Panc1 (cell line): ENCODE measurements at regions not wholly inside any gene's neighbourhood (a gene's known extent, or its start where the extent isn't known, plus 50 kb on each side); places are given as distances from the start of the nearest gene placed in this dataset.

ENCODE experiments used
- POLR2AphosphoS5 ChIP-seq: IDR thresholded peaks from 2 replicates; pipeline ENCODE4 v1.6.1; 2012; ENCODE audit warnings: mild to moderate bottlenecking, low read depth, low read length, moderate library complexity
- TF ChIP-seq, protein P1 (sequence below): fragments of 450-650 bp; IDR thresholded peaks from 2 replicates; pipeline ENCODE4 v1.5.1; 2017; ENCODE audit warnings: mild to moderate bottlenecking

DNA sequence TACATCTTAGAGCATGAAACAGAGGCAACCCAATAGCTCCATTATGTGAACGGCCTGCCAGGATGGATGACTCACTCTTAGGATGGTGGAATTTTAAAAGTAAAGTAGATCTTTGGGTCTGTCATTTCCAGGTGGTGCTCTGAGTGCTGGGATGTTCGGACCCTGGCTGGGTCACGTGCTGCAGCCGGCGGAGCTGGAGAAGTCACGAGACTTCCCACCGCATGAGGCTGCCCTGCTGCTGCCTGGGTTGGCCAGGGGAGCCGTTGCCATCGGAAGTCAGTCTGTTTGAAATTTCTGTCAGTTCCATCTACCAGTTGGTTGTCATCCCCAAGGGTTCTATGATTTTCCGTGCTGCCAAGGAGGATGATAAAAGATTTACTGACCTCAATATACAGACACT is 93.3 kb upstream of the ALKAL2 start:
- TF ChIP-seq, protein P1, sequence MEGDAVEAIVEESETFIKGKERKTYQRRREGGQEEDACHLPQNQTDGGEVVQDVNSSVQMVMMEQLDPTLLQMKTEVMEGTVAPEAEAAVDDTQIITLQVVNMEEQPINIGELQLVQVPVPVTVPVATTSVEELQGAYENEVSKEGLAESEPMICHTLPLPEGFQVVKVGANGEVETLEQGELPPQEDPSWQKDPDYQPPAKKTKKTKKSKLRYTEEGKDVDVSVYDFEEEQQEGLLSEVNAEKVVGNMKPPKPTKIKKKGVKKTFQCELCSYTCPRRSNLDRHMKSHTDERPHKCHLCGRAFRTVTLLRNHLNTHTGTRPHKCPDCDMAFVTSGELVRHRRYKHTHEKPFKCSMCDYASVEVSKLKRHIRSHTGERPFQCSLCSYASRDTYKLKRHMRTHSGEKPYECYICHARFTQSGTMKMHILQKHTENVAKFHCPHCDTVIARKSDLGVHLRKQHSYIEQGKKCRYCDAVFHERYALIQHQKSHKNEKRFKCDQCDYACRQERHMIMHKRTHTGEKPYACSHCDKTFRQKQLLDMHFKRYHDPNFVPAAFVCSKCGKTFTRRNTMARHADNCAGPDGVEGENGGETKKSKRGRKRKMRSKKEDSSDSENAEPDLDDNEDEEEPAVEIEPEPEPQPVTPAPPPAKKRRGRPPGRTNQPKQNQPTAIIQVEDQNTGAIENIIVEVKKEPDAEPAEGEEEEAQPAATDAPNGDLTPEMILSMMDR, result no peak
- TF ChIP-seq POLR2AphosphoS5, result no peak
